ENCODE measurements at regions not wholly inside any gene's neighbourhood (a gene's known extent, or its start where the extent isn't known, plus 50 kb on each side); places are given as distances from the start of the nearest gene placed in this dataset.

DNA sequence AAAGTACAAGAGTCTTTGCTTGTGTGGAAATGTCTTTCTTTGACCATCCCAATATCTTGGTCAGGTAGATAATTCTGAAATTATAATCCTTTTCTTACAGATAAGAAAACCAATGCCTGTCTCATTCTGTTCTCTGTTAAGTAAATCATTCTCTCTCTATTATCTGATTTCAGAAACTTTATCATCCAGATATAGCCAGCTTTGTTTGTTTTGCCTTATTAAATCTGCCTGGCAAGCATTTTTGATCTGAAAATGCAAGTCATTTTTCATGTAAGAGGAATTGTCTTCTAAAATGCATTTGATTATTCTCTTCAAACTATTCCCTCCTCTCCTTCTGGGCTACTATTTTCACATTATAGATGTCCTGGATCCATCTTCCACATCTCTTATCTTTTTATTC is 625.5 kb downstream of the CCDC171 start:
- TF ChIP-seq, protein P1, sequence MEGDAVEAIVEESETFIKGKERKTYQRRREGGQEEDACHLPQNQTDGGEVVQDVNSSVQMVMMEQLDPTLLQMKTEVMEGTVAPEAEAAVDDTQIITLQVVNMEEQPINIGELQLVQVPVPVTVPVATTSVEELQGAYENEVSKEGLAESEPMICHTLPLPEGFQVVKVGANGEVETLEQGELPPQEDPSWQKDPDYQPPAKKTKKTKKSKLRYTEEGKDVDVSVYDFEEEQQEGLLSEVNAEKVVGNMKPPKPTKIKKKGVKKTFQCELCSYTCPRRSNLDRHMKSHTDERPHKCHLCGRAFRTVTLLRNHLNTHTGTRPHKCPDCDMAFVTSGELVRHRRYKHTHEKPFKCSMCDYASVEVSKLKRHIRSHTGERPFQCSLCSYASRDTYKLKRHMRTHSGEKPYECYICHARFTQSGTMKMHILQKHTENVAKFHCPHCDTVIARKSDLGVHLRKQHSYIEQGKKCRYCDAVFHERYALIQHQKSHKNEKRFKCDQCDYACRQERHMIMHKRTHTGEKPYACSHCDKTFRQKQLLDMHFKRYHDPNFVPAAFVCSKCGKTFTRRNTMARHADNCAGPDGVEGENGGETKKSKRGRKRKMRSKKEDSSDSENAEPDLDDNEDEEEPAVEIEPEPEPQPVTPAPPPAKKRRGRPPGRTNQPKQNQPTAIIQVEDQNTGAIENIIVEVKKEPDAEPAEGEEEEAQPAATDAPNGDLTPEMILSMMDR (IDR thresholded peaks at IDR 0.05; ENCODE audit: low read length), result no peak
- TF ChIP-seq EZH2 (IDR thresholded peaks at IDR 0.05; ENCODE audit: borderline replicate concordance, low read length), result no peak

All from OCI-LY1 (cell line).